ENCODE measurements at regions not wholly inside any gene's neighbourhood (a gene's known extent, or its start where the extent isn't known, plus 50 kb on each side); places are given as distances from the start of the nearest gene placed in this dataset.
A peak's percentile ranks its signal among the peaks of the same experiment; 100 is the strongest.

- ATAC-seq = no peak
Observed at GRCh38 chr4:138078751-138079520, 163.2 kb downstream of the SLC7A11 start.

- ATAC-seq = no peak
Observed at GRCh38 chr4:138078253-138078652, 163.9 kb downstream of the SLC7A11 start.

GRCh38 chr4:138076561-138076960, 165.6 kb downstream of the SLC7A11 start:
- ATAC-seq = no peak

GRCh38 chr4:138070816-138071215, 171.3 kb downstream of the SLC7A11 start:
- ATAC-seq = no peak

- ATAC-seq = no peak
Observed at GRCh38 chr4:138063581-138063980, 178.6 kb downstream of the SLC7A11 start.

- ATAC-seq = no peak
Observed at GRCh38 chr4:138062929-138063328, 179.2 kb downstream of the SLC7A11 start.

GRCh38 chr4:138056541-138056940, 185.6 kb downstream of the SLC7A11 start:
- ATAC-seq = no peak

- ATAC-seq = no peak
Observed at GRCh38 chr4:138055890-138056289, 186.3 kb downstream of the SLC7A11 start.

DNA sequence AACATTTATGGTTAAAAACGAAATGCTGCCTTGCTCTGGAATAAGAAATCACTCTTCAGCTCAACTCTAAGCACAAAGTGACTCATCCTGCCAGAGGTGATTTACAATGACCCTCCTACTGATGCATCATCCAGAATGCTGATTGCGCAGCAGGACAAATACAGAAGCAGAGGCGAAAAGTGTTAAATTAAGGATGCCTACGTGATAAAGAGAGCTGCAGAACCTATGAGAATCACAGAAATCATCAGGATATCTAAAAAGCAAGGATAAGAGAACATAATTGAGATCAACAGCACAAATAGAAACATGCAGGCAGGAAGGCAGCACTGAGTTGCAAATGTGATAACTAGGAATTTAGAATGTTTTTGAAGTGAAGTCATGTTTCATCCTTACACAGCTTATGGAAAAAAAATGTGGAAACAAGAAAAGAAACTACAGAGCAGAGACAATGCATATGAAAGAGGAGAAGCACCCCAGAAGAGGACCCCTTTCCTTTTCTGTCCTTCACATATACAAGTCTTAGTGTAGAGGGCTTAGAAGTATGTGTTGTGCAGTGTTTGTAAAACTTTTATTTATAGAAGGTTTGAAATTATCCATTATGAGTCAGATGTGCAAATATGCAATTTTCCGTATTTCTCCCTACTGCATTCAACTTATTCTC, 188.4 kb downstream of the SLC7A11 start:
- ATAC-seq = peak; percentile 86

DNA sequence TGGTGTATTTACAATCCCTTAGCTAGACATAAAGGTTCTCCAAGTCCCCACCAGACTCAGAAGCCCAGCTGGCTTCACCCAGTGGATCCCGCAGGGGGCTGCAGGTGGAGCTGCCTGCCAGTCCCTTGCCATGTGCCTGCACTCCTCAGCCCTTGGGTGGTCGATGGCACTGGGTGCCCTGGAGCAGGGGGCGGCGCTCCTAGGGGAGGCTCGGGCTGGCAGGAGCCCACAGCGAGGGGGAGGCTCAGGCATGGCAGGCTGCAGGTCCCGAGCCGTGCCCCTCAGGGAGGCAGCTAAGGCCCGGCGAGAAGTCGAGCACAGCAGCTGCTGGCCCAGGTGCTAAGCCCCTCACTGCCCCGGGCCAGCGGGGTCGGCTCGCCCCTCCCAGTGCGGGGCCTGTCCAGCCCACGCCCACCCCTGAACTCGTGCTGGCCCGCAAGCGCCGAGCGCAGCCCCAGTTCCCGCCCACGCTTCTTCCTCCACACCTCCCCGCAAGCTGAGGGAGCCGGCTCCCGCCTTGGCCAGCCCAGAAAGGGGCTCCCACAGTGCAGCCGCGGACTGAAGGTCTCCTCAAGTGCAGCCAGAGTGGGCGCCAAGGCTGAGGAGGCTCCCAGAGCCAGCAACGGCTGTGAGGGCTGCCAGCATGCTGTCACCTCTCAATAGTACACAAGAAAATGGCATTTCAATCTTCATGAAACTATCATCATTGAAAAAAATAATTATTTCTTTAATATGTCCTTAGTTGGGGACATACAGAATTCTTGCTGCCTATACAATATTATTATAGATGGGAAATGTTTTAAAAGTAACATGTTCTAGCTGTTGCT, 189.1 kb downstream of the SLC7A11 start:
- ATAC-seq = peak; percentile 38

GRCh38 chr4:138051157-138051556, 191.0 kb downstream of the SLC7A11 start:
- no peak for ATAC-seq

DNA sequence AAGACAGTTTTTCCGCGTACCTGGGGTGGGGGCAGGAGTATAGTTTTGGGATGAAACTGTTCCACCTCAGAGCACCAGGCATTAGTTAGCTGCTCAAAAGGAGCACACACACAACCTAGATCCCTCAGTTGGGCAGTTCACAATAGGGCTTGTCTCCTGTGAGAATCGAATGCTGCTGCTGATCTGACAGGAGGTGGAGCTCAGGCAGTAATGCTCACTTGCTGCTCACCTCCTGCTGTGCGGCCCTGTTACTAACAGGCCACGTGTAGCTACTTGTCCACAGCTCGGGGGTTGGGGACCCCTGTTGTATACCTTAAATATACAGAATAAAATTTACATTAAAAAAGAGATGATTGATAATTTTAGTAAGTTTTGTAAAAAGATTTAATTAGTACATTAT, 191.5 kb downstream of the SLC7A11 start:
- ATAC-seq = no peak

DNA sequence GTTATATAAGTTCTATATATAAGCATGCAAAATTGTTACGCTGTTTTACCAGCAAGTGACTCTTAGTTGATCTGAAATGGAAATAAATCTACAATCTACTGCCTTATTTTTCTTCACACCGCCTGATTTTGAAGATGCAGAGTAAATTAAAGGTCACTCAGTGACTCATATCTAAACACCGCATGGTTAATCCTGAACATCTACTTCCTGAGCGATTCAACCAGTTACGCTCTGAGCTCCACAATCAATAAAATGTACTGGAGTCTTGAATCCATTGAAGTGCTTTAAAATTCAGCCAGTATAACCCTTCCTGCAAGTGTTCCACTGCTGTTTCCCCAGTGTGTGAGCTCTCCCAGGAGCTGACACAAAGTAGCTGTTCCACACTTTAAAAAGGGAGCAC, 192.8 kb downstream of the SLC7A11 start:
- ATAC-seq = no peak

- ATAC-seq = no peak
Observed at GRCh38 chr4:138047290-138047689, 194.9 kb downstream of the SLC7A11 start.

GRCh38 chr4:138045036-138045435, 197.1 kb downstream of the SLC7A11 start:
- peak; percentile 66 for ATAC-seq

GRCh38 chr4:138039010-138039409, 203.1 kb downstream of the SLC7A11 start:
- ATAC-seq = no peak

- no peak for ATAC-seq
Observed at GRCh38 chr4:138037696-138038095, 204.5 kb downstream of the SLC7A11 start.

- peak; percentile 78 for ATAC-seq
Observed at GRCh38 chr4:138035781-138036258, 206.3 kb downstream of the SLC7A11 start.

GRCh38 chr4:138034871-138035270, 207.3 kb downstream of the SLC7A11 start:
- ATAC-seq = peak; percentile 98

- peak; percentile 15 for ATAC-seq
Observed at GRCh38 chr4:138032222-138032621, 209.9 kb downstream of the SLC7A11 start.

DNA sequence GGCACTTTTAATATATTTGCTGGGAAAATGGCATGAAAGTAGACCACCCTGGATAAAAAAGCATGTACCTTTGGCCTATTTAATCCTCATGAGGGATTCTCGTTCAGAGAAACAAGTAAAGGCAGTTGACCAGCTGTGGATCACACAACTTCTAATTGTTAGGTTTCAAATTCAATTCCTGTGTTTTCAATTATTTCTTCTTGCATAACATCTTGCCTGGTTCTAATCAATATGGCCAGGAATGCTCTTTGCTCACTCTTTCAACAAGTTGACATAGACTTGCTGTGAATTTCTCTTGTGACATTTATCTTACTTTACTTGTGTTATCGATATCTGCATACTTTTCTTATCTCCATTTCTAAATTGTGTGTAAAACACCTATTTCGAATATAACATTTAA, 211.8 kb downstream of the SLC7A11 start:
- ATAC-seq = no peak

GRCh38 chr4:138028923-138029322, 213.2 kb downstream of the SLC7A11 start:
- no peak for ATAC-seq

DNA sequence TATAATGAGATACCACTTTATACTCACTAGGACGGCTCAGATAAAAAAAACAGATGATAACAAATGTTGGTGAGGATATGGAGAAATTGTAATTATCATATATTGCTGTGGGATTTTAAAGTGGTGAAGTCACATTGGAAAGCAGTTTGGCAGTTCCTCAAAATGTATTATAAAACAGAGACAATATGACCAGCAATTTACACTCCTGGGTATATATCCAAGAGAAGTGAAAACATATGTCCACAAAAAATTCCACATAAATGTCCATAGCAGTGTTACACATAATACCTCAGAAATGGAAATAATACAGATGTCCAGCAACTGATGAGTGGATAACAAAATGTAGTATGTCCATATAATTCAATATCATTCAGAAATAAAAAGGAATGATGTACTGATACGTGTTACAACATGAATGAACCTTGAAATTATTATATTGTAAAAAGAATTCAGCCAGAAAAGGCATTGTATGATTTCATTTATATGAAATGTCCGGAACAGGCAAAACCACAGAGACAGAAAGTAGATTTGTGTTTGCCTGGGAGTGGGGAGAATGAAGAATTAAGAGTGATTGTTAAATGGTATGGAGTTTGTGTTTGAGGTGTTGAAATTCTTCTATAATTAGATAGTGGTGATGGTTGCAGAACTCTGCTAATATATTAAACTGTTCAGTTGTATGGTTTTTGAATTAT, 220.9 kb downstream of the SLC7A11 start:
- ATAC-seq = no peak
